WTC11 (cell line): ENCODE measurements at regions not wholly inside any gene's neighbourhood (a gene's known extent, or its start where the extent isn't known, plus 50 kb on each side); places are given as distances from the start of the nearest gene placed in this dataset.

ENCODE experiments used
- ATAC-seq: fragments of 200-7000 bp; cut with Tn5 transposase; 2 replicates; pipeline ENCODE4 v1.10.0; 2021; ENCODE audit warnings: mild to moderate bottlenecking, moderate library complexity
- CTCF ChIA-PET: fragments of 300-600 bp; sonication (Branson Sonifier 250); formaldehyde crosslinking; loops from one replicate; lab custom pipeline; 2021; ENCODE audit warnings: antibody characterized with exemption; lab: Charles Lee
- POLR2A ChIA-PET: fragments of 350-600 bp; sonication (Branson Sonifier 250); formaldehyde crosslinking; loops from one replicate; lab custom pipeline; 2021; ENCODE audit warnings: antibody characterized with exemption; lab: Charles Lee
- DNase-seq: peaks from one replicate; pipeline ENCODE4 v3.0.0; 2021; ENCODE audit warnings: low spot score
- H3K27ac Mint-ChIP-seq: 2 replicates; pipeline ENCODE4 v1.8.0; 2021; ENCODE audit warnings: mixed read lengths
- H3K27me3 Mint-ChIP-seq: 2 replicates; pipeline ENCODE4 v1.8.0; 2021; ENCODE audit warnings: low read depth, mild to moderate bottlenecking, moderate library complexity, mixed read lengths
- H3K36me3 Mint-ChIP-seq: 2 replicates; pipeline ENCODE4 v1.8.0; 2021; ENCODE audit warnings: mixed read lengths
- H3K4me1 Mint-ChIP-seq: 2 replicates; pipeline ENCODE4 v1.8.0; 2022; ENCODE audit warnings: mixed read lengths
- H3K4me3 Mint-ChIP-seq: 2 replicates; pipeline ENCODE4 v1.8.0; 2021; ENCODE audit warnings: mild to moderate bottlenecking, moderate library complexity, mixed read lengths
- H3K9me3 Mint-ChIP-seq: 2 replicates; pipeline ENCODE4 v1.8.0; 2021; ENCODE audit warnings: mixed read lengths
- EMX1 ChIP-seq: fragments of 250-450 bp; sonication (Bioruptor Pico); IDR thresholded peaks from 2 replicates; pipeline ENCODE4 v1.8.0; 2021; ENCODE audit warnings: mild to moderate bottlenecking
- ESRRA ChIP-seq: sonication (generic); formaldehyde crosslinking; IDR thresholded peaks from 2 replicates; pipeline ENCODE4 v1.8.1; 2022; ENCODE audit warnings: mild to moderate bottlenecking, missing genetic modification reagents, borderline replicate concordance
- GTF2I ChIP-seq: fragments of 250-450 bp; sonication (Bioruptor Pico); conservative IDR thresholded peaks from 2 replicates; pipeline ENCODE4 v1.4.0; 2021; ENCODE audit warnings: mild to moderate bottlenecking
- NR1H2 ChIP-seq: sonication (generic); formaldehyde crosslinking; IDR thresholded peaks from 2 replicates; pipeline ENCODE4 v1.9.0; 2021; ENCODE audit warnings: mild to moderate bottlenecking, moderate library complexity, missing genetic modification reagents
- RELA ChIP-seq: sonication (generic); formaldehyde crosslinking; IDR thresholded peaks from 2 replicates; pipeline ENCODE4 v1.8.1; 2022; ENCODE audit warnings: missing genetic modification reagents, mild to moderate bottlenecking, borderline replicate concordance
- SMAD4 ChIP-seq: sonication (generic); formaldehyde crosslinking; IDR thresholded peaks from 2 replicates; pipeline ENCODE4 v1.8.0; 2022; ENCODE audit warnings: mild to moderate bottlenecking, missing genetic modification reagents
- TP53 ChIP-seq: sonication (generic); formaldehyde crosslinking; IDR thresholded peaks from 2 replicates; pipeline ENCODE4 v1.8.1; 2023; ENCODE audit warnings: mild to moderate bottlenecking, missing genetic modification reagents
- ZNF416 ChIP-seq: fragments of 250-450 bp; sonication (Bioruptor Pico); IDR thresholded peaks from 2 replicates; pipeline ENCODE4 v1.9.0; 2021; ENCODE audit warnings: mild to moderate bottlenecking, inconsistent platforms
- TF ChIP-seq, protein P1 (sequence below): sonication (generic); formaldehyde crosslinking; conservative IDR thresholded peaks from 2 replicates; pipeline ENCODE4 v1.8.1; 2022; ENCODE audit warnings: mild to moderate bottlenecking, missing genetic modification reagents
- TF ChIP-seq, protein P2 (sequence below): sonication (generic); formaldehyde crosslinking; IDR thresholded peaks from 2 replicates; pipeline ENCODE4 v1.8.1; 2022; ENCODE audit warnings: low read depth, mild to moderate bottlenecking, moderate library complexity, missing genetic modification reagents, borderline replicate concordance
- TF ChIP-seq, protein P3 (sequence below): sonication (generic); formaldehyde crosslinking; conservative IDR thresholded peaks from 2 replicates; pipeline ENCODE4 v1.8.1; 2023; ENCODE audit warnings: mild to moderate bottlenecking, low read depth, missing genetic modification reagents, moderate library complexity
- TF ChIP-seq, protein P4 (sequence below): fragments of 250-450 bp; sonication (Bioruptor Pico); IDR thresholded peaks from 2 replicates; pipeline ENCODE4 v1.9.0; 2021; ENCODE audit warnings: mild to moderate bottlenecking, borderline replicate concordance
- TF ChIP-seq, protein P5 (sequence below): sonication (generic); formaldehyde crosslinking; IDR thresholded peaks from 2 replicates; pipeline ENCODE4 v1.8.1; 2022; ENCODE audit warnings: low read depth, missing genetic modification reagents, borderline replicate concordance

DNA sequence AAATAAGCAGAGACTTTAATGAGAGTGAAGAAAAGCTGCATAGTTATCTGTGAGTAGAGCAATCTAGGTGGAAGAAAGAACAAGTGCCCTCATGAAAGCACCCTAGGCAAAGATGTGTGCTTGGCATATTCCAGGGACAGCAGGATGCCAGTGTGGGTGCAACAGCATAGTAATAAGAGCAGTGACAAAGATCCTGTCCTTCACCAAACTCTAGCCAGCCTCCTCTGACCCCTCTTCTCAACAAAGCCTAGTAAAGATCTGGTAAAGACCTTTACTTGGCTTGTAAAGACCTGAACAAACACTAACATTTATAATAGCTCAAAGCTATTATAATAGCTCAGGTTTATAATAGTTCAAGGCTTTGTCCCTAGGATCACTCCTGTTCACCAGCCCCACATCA, 735.4 kb downstream of the PCDH7 start:
- no peak for DNase-seq
- H3K4me3 Mint-ChIP-seq = no peak overlapping the region
- ChIA-PET POLR2A (no interaction called here), CTCF (interaction anchor here (0.7 kb wide), 1 partner anchor 219 kb away, joined by 3 read pairs; no protein-coding TSS in a partner anchor)
- peaks cover 5% of the 10 kb centered on the region for H3K4me1 Mint-ChIP-seq
- no peak overlapping the region for H3K27ac Mint-ChIP-seq
- no peaks in the 10 kb centered on the region for H3K27me3 Mint-ChIP-seq
- ATAC-seq = no peak
- no peak for TF ChIP-seq RELA
- TF ChIP-seq TP53 (CRISPR knock-in tag) = no peak
- TF ChIP-seq, protein P1, sequence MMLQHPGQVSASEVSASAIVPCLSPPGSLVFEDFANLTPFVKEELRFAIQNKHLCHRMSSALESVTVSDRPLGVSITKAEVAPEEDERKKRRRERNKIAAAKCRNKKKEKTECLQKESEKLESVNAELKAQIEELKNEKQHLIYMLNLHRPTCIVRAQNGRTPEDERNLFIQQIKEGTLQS = no peak
- TF ChIP-seq, protein P2, sequence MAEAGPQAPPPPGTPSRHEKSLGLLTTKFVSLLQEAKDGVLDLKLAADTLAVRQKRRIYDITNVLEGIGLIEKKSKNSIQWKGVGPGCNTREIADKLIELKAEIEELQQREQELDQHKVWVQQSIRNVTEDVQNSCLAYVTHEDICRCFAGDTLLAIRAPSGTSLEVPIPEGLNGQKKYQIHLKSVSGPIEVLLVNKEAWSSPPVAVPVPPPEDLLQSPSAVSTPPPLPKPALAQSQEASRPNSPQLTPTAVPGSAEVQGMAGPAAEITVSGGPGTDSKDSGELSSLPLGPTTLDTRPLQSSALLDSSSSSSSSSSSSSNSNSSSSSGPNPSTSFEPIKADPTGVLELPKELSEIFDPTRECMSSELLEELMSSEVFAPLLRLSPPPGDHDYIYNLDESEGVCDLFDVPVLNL (CRISPR knock-in tag) = no peak
- no peak for TF ChIP-seq EMX1 (CRISPR knock-in tag)
- TF ChIP-seq, protein P3, sequence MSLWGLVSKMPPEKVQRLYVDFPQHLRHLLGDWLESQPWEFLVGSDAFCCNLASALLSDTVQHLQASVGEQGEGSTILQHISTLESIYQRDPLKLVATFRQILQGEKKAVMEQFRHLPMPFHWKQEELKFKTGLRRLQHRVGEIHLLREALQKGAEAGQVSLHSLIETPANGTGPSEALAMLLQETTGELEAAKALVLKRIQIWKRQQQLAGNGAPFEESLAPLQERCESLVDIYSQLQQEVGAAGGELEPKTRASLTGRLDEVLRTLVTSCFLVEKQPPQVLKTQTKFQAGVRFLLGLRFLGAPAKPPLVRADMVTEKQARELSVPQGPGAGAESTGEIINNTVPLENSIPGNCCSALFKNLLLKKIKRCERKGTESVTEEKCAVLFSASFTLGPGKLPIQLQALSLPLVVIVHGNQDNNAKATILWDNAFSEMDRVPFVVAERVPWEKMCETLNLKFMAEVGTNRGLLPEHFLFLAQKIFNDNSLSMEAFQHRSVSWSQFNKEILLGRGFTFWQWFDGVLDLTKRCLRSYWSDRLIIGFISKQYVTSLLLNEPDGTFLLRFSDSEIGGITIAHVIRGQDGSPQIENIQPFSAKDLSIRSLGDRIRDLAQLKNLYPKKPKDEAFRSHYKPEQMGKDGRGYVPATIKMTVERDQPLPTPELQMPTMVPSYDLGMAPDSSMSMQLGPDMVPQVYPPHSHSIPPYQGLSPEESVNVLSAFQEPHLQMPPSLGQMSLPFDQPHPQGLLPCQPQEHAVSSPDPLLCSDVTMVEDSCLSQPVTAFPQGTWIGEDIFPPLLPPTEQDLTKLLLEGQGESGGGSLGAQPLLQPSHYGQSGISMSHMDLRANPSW (CRISPR knock-in tag) = no peak
- no peak for TF ChIP-seq NR1H2 (CRISPR knock-in tag)
- TF ChIP-seq ZNF416 (CRISPR knock-in tag) = no peak
- no peaks in the 10 kb centered on the region for H3K36me3 Mint-ChIP-seq
- peaks cover 12% of the 10 kb centered on the region; the same call in 1 of the 2 replicates for H3K9me3 Mint-ChIP-seq

DNA sequence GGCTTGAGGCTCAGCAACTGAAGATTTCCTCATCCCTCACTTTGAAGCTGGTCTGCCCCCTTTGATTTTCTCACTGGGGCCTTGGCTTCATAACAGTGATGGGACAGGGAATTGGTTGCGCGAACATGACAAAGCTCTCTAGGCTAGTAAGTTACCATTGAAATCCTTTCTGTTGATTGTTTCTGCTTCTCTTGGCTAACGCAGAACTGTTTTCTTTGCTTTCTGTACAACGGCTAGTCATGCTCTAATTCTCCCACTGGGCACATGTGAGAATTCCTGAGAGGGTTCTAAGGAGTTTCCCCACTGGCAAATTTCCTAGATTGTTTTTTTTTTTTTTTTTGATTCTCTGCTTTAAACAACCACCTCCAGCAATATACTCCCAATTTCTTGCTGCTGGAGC, 738.6 kb downstream of the PCDH7 start:
- no peak for DNase-seq
- POLR2A ChIA-PET = no interaction called here
- no peak overlapping the region for H3K27ac Mint-ChIP-seq
- TF ChIP-seq GTF2I (CRISPR knock-in tag) = no peak
- TF ChIP-seq, protein P3 (CRISPR knock-in tag) = no peak
- no peak for TF ChIP-seq ESRRA (CRISPR knock-in tag)
- TF ChIP-seq, protein P4, sequence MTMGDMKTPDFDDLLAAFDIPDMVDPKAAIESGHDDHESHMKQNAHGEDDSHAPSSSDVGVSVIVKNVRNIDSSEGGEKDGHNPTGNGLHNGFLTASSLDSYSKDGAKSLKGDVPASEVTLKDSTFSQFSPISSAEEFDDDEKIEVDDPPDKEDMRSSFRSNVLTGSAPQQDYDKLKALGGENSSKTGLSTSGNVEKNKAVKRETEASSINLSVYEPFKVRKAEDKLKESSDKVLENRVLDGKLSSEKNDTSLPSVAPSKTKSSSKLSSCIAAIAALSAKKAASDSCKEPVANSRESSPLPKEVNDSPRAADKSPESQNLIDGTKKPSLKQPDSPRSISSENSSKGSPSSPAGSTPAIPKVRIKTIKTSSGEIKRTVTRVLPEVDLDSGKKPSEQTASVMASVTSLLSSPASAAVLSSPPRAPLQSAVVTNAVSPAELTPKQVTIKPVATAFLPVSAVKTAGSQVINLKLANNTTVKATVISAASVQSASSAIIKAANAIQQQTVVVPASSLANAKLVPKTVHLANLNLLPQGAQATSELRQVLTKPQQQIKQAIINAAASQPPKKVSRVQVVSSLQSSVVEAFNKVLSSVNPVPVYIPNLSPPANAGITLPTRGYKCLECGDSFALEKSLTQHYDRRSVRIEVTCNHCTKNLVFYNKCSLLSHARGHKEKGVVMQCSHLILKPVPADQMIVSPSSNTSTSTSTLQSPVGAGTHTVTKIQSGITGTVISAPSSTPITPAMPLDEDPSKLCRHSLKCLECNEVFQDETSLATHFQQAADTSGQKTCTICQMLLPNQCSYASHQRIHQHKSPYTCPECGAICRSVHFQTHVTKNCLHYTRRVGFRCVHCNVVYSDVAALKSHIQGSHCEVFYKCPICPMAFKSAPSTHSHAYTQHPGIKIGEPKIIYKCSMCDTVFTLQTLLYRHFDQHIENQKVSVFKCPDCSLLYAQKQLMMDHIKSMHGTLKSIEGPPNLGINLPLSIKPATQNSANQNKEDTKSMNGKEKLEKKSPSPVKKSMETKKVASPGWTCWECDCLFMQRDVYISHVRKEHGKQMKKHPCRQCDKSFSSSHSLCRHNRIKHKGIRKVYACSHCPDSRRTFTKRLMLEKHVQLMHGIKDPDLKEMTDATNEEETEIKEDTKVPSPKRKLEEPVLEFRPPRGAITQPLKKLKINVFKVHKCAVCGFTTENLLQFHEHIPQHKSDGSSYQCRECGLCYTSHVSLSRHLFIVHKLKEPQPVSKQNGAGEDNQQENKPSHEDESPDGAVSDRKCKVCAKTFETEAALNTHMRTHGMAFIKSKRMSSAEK (CRISPR knock-in tag) = no peak
- TF ChIP-seq SMAD4 (CRISPR knock-in tag) = no peak
- TF ChIP-seq, protein P5, sequence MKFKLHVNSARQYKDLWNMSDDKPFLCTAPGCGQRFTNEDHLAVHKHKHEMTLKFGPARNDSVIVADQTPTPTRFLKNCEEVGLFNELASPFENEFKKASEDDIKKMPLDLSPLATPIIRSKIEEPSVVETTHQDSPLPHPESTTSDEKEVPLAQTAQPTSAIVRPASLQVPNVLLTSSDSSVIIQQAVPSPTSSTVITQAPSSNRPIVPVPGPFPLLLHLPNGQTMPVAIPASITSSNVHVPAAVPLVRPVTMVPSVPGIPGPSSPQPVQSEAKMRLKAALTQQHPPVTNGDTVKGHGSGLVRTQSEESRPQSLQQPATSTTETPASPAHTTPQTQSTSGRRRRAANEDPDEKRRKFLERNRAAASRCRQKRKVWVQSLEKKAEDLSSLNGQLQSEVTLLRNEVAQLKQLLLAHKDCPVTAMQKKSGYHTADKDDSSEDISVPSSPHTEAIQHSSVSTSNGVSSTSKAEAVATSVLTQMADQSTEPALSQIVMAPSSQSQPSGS = no peak
- TF ChIP-seq, all 79 proteins: peak for 0
- no peak overlapping the region for H3K4me3 Mint-ChIP-seq
- ATAC-seq = no peak
- peaks cover 14% of the 10 kb centered on the region for H3K9me3 Mint-ChIP-seq
- no peaks in the 10 kb centered on the region for H3K27me3 Mint-ChIP-seq
- peaks cover 5% of the 10 kb centered on the region for H3K4me1 Mint-ChIP-seq
- CTCF ChIA-PET = no interaction called here
- H3K36me3 Mint-ChIP-seq = peaks cover 8% of the 10 kb centered on the region; the same call in 1 of the 2 replicates
